ENCODE measurements at regions not wholly inside any gene's neighbourhood (a gene's known extent, or its start where the extent isn't known, plus 50 kb on each side); places are given as distances from the start of the nearest gene placed in this dataset.
"Not testable (repeated sequence)": the region's sequence is repeated elsewhere in the genome, so short reads cannot be mapped to it uniquely, and the experiment has no call there.

GRCh38 chr10:111593578-111593977 is 516.7 kb downstream of the ADRA2A start:
- H3K9me3 Mint-ChIP-seq = no peaks in the 10 kb centered on the region
- H3K27me3 Mint-ChIP-seq = no peaks in the 10 kb centered on the region
- H3K27ac Mint-ChIP-seq = no peak overlapping the region
- ChIA-PET POLR2A (no interaction called here), CTCF (no interaction called here)
- H3K36me3 Mint-ChIP-seq (ENCODE audit: low read depth) = no peaks in the 10 kb centered on the region
- H3K4me1 Mint-ChIP-seq = no peaks in the 10 kb centered on the region
- no peak for DNase-seq
- no peak overlapping the region for H3K4me3 Mint-ChIP-seq

- no peaks in the 10 kb centered on the region for H3K36me3 Mint-ChIP-seq (ENCODE audit: low read depth)
- no peak overlapping the region for H3K4me3 Mint-ChIP-seq
- DNase-seq = no peak
- CTCF ChIA-PET = interaction anchor here (0.6 kb wide), 1 partner anchor 238 kb away, joined by 4 read pairs; no protein-coding TSS in a partner anchor
- H3K9me3 Mint-ChIP-seq = no peaks in the 10 kb centered on the region
- POLR2A ChIA-PET = no interaction called here
- H3K4me1 Mint-ChIP-seq = no peaks in the 10 kb centered on the region
- H3K27ac Mint-ChIP-seq = no peak overlapping the region
- H3K27me3 Mint-ChIP-seq = no peaks in the 10 kb centered on the region
Measured at GRCh38 chr10:111595173-111595572, 518.3 kb downstream of the ADRA2A start.

GRCh38 chr10:111598433-111599059 is 521.7 kb downstream of the ADRA2A start:
- POLR2A ChIA-PET = no interaction called here
- H3K36me3 Mint-ChIP-seq (ENCODE audit: low read depth) = no peaks in the 10 kb centered on the region
- DNase-seq = peak; percentile 52
- no peak overlapping the region for H3K4me3 Mint-ChIP-seq
- no peak overlapping the region for H3K27ac Mint-ChIP-seq
- CTCF ChIA-PET = no interaction called here
- H3K27me3 Mint-ChIP-seq = peaks cover 3% of the 10 kb centered on the region
- no peaks in the 10 kb centered on the region for H3K9me3 Mint-ChIP-seq
- H3K4me1 Mint-ChIP-seq = no peaks in the 10 kb centered on the region

- POLR2A ChIA-PET = no interaction called here
- Mint-ChIP-seq H3K9me3 (no peaks in the 10 kb centered on the region), H3K27me3 (peaks cover 5% of the 10 kb centered on the region), H3K4me1 (no peaks in the 10 kb centered on the region), H3K4me3 (no peak overlapping the region), H3K36me3 (ENCODE audit: low read depth) (no peaks in the 10 kb centered on the region), H3K27ac (no peak overlapping the region)
- no peak for DNase-seq
- CTCF ChIA-PET = no interaction called here
Measured at GRCh38 chr10:111599943-111600342, 523.1 kb downstream of the ADRA2A start.

- no peak overlapping the region for H3K4me3 Mint-ChIP-seq
- no peak overlapping the region for H3K27ac Mint-ChIP-seq
- peaks cover 5% of the 10 kb centered on the region for H3K27me3 Mint-ChIP-seq
- H3K36me3 Mint-ChIP-seq (ENCODE audit: low read depth) = no peaks in the 10 kb centered on the region
- ChIA-PET POLR2A (interaction anchor here (0.5 kb wide), 1 partner anchor 1293 kb away, joined by 4 read pairs; no protein-coding TSS in a partner anchor), CTCF (no interaction called here)
- no peaks in the 10 kb centered on the region for H3K4me1 Mint-ChIP-seq
- no peaks in the 10 kb centered on the region for H3K9me3 Mint-ChIP-seq
- DNase-seq = no peak
Measured at GRCh38 chr10:111600772-111601171, 523.9 kb downstream of the ADRA2A start.

GRCh38 chr10:111612273-111612672 is 535.4 kb downstream of the ADRA2A start:
- Mint-ChIP-seq H3K27ac (no peak overlapping the region), H3K27me3 (no peaks in the 10 kb centered on the region), H3K9me3 (no peaks in the 10 kb centered on the region), H3K4me1 (no peaks in the 10 kb centered on the region), H3K4me3 (no peak overlapping the region), H3K36me3 (ENCODE audit: low read depth) (no peaks in the 10 kb centered on the region)
- ChIA-PET CTCF (no interaction called here), POLR2A (no interaction called here)
- DNase-seq = no peak

- no peaks in the 10 kb centered on the region for H3K4me1 Mint-ChIP-seq
- peaks cover 5% of the 10 kb centered on the region for H3K9me3 Mint-ChIP-seq
- CTCF ChIA-PET = no interaction called here
- no peaks in the 10 kb centered on the region for H3K27me3 Mint-ChIP-seq
- no peaks in the 10 kb centered on the region for H3K36me3 Mint-ChIP-seq (ENCODE audit: low read depth)
- POLR2A ChIA-PET = no interaction called here
- H3K27ac Mint-ChIP-seq = no peak overlapping the region
- no peak for DNase-seq
- H3K4me3 Mint-ChIP-seq = no peak overlapping the region
Measured at GRCh38 chr10:111634191-111634590, 549.4 kb downstream of the GPAM start.

GRCh38 chr10:111646021-111646420 is 537.5 kb downstream of the GPAM start:
- CTCF ChIA-PET = no interaction called here
- Mint-ChIP-seq H3K27me3 (no peaks in the 10 kb centered on the region), H3K27ac (no peak overlapping the region), H3K4me1 (no peaks in the 10 kb centered on the region), H3K36me3 (ENCODE audit: low read depth) (no peaks in the 10 kb centered on the region), H3K4me3 (no peak overlapping the region), H3K9me3 (peaks cover 15% of the 10 kb centered on the region)
- no peak for DNase-seq
- POLR2A ChIA-PET = no interaction called here

- CTCF ChIA-PET = no interaction called here
- H3K9me3 Mint-ChIP-seq = peaks cover 15% of the 10 kb centered on the region
- H3K27ac Mint-ChIP-seq = no peak overlapping the region
- H3K4me3 Mint-ChIP-seq = no peak overlapping the region
- DNase-seq = no peak
- POLR2A ChIA-PET = no interaction called here
- H3K4me1 Mint-ChIP-seq = no peaks in the 10 kb centered on the region
- H3K27me3 Mint-ChIP-seq = no peaks in the 10 kb centered on the region
- no peaks in the 10 kb centered on the region for H3K36me3 Mint-ChIP-seq (ENCODE audit: low read depth)
Measured at GRCh38 chr10:111648046-111648445, 535.5 kb downstream of the GPAM start.

GRCh38 chr10:111649080-111649479 is 534.5 kb downstream of the GPAM start:
- H3K4me3 Mint-ChIP-seq; CTCF ChIA-PET; H3K27me3 Mint-ChIP-seq; POLR2A ChIA-PET; H3K27ac Mint-ChIP-seq; H3K36me3 Mint-ChIP-seq (ENCODE audit: low read depth); H3K4me1 Mint-ChIP-seq; DNase-seq: not testable (repeated sequence)
- peaks cover 15% of the 10 kb centered on the region for H3K9me3 Mint-ChIP-seq

GRCh38 chr10:111650088-111650487 is 533.5 kb downstream of the GPAM start:
- no peak overlapping the region for H3K4me3 Mint-ChIP-seq
- H3K4me1 Mint-ChIP-seq = no peaks in the 10 kb centered on the region
- no peak overlapping the region for H3K27ac Mint-ChIP-seq
- ChIA-PET CTCF (no interaction called here), POLR2A (no interaction called here)
- no peak for DNase-seq
- H3K27me3 Mint-ChIP-seq = no peaks in the 10 kb centered on the region
- no peaks in the 10 kb centered on the region for H3K36me3 Mint-ChIP-seq (ENCODE audit: low read depth)
- H3K9me3 Mint-ChIP-seq = peaks cover 15% of the 10 kb centered on the region

GRCh38 chr10:111656066-111656465 is 527.5 kb downstream of the GPAM start:
- ChIA-PET CTCF (no interaction called here), POLR2A (no interaction called here)
- no peak overlapping the region for H3K27ac Mint-ChIP-seq
- no peak for DNase-seq
- H3K36me3 Mint-ChIP-seq (ENCODE audit: low read depth) = no peaks in the 10 kb centered on the region
- no peak overlapping the region for H3K4me3 Mint-ChIP-seq
- H3K9me3 Mint-ChIP-seq = no peaks in the 10 kb centered on the region
- H3K4me1 Mint-ChIP-seq = no peaks in the 10 kb centered on the region
- no peaks in the 10 kb centered on the region for H3K27me3 Mint-ChIP-seq

GRCh38 chr10:111677759-111678158 is 505.8 kb downstream of the GPAM start:
- Mint-ChIP-seq H3K36me3 (ENCODE audit: low read depth) (no peaks in the 10 kb centered on the region), H3K27ac (no peak overlapping the region), H3K9me3 (no peaks in the 10 kb centered on the region), H3K4me1 (no peaks in the 10 kb centered on the region), H3K27me3 (no peaks in the 10 kb centered on the region), H3K4me3 (no peak overlapping the region)
- CTCF ChIA-PET = no interaction called here
- POLR2A ChIA-PET = no interaction called here
- no peak for DNase-seq

- Mint-ChIP-seq H3K4me1 (no peaks in the 10 kb centered on the region), H3K27me3 (no peaks in the 10 kb centered on the region), H3K27ac (no peak overlapping the region), H3K36me3 (ENCODE audit: low read depth) (no peaks in the 10 kb centered on the region), H3K9me3 (peaks cover 2% of the 10 kb centered on the region), H3K4me3 (no peak overlapping the region)
- CTCF ChIA-PET = no interaction called here
- DNase-seq = no peak
- POLR2A ChIA-PET = no interaction called here
Measured at GRCh38 chr10:111686796-111687195, 496.8 kb downstream of the GPAM start.
